Caco-2 (cell line): ENCODE measurements at regions not wholly inside any gene's neighbourhood (a gene's known extent, or its start where the extent isn't known, plus 50 kb on each side); places are given as distances from the start of the nearest gene placed in this dataset.

ENCODE experiments used
- BruUV-seq: library from RNA; stranded (reverse); fragments of 400-500 nt; replicated peaks from 2 replicates; lab custom pipeline; 2021; lab: Mats Ljungman, UMichigan
- CTCF ChIA-PET: fragments of 300-600 bp; sonication (Branson Sonifier 250); formaldehyde crosslinking; loops from one replicate; lab custom pipeline; 2022; ENCODE audit warnings: antibody characterized with exemption; lab: Charles Lee
- POLR2A ChIA-PET: fragments of 300-600 bp; sonication (Branson Sonifier 250); formaldehyde crosslinking; loops from one replicate; lab custom pipeline; 2022; ENCODE audit warnings: antibody characterized with exemption; lab: Charles Lee
- DNase-seq, 2 experiments: peaks; one replicate each; pipeline versions ENCODE4 v3.0.0 to v3.0.0-alpha.2; 2020 to 2022
- H3K27me3 ChIP-seq: replicated peaks from 2 replicates; pipeline ENCODE4 v1.6.0; 2011; ENCODE audit warnings: low read length; ENCODE audit not compliant: control insufficient read depth, insufficient read depth
- H3K36me3 ChIP-seq: 2 replicates; pipeline ENCODE4 v1.5.1; 2011; ENCODE audit warnings: low read length; ENCODE audit not compliant: control insufficient read depth, insufficient read depth
- H3K4me1 ChIP-seq: fragments of 250-450 bp; sonication (Bioruptor Pico); 2 replicates; pipeline ENCODE4 v1.5.1; 2020; ENCODE audit warnings: mild to moderate bottlenecking
- H3K4me3 ChIP-seq: 2 replicates; pipeline ENCODE4 v1.5.1; 2011; ENCODE audit warnings: low read depth, mild to moderate bottlenecking, control low read depth, low read length
- H3K9me3 ChIP-seq: fragments of 250-450 bp; sonication (Bioruptor Pico); 2 replicates; pipeline ENCODE4 v1.5.1; 2020; ENCODE audit warnings: mild to moderate bottlenecking, moderate library complexity
- H3K27ac Mint-ChIP-seq: one replicate; pipeline ENCODE4 v1.8.0; 2022; ENCODE audit warnings: mixed read lengths; ENCODE audit not compliant: unreplicated experiment
- H3K27me3 Mint-ChIP-seq: one replicate; pipeline ENCODE4 v1.8.0; 2022; ENCODE audit warnings: mixed read lengths; ENCODE audit not compliant: insufficient read depth, unreplicated experiment
- H3K36me3 Mint-ChIP-seq: one replicate; pipeline ENCODE4 v1.8.0; 2022; ENCODE audit warnings: mild to moderate bottlenecking, mixed read lengths; ENCODE audit not compliant: insufficient read depth, unreplicated experiment
- H3K4me1 Mint-ChIP-seq: one replicate; pipeline ENCODE4 v1.8.0; 2022; ENCODE audit warnings: low read depth, mixed read lengths; ENCODE audit not compliant: unreplicated experiment
- H3K4me3 Mint-ChIP-seq: one replicate; pipeline ENCODE4 v1.8.0; 2022; ENCODE audit warnings: mild to moderate bottlenecking, moderate library complexity, mixed read lengths; ENCODE audit not compliant: unreplicated experiment
- H3K9me3 Mint-ChIP-seq: one replicate; pipeline ENCODE4 v1.8.0; 2022; ENCODE audit warnings: mixed read lengths; ENCODE audit not compliant: unreplicated experiment
- CTCF ChIP-seq, 2 experiments: fragments of 200-600 bp in 1 of 2; IDR thresholded peaks; 1 replicate in 1 of 2; 2 replicates in 1 of 2; pipeline versions ENCODE4 v1.5.1 to v1.8.0; 2011 to 2022; ENCODE audit warnings: antibody characterized with exemption in 1 of 2, control low read depth in 1 of 2, inconsistent platforms in 1 of 2, low read depth in 1 of 2, low read length in 1 of 2, mild to moderate bottlenecking in 1 of 2, moderate library complexity in 1 of 2; ENCODE audit not compliant: insufficient read depth in 1 of 2, severe bottlenecking in 1 of 2, unreplicated experiment in 1 of 2
- intact Hi-C: fragments of 100-400 bp; cut with micrococcal nuclease; formaldehyde crosslinking; loops from one replicate; pipeline ENCODE4 v1.10.0; 2022; ENCODE audit not compliant: unreplicated experiment

GRCh38 chr5:56291661-56292374 is 58.7 kb upstream of the ANKRD55 start:
- ChIA-PET CTCF (no interaction called here), POLR2A (no interaction called here)
- Mint-ChIP-seq H3K27me3 (no peaks in the 10 kb centered on the region), H3K4me3 (no peak overlapping the region), H3K27ac (no peak overlapping the region), H3K36me3 (no peaks in the 10 kb centered on the region), H3K9me3 (no peaks in the 10 kb centered on the region), H3K4me1 (peaks cover 28% of the 10 kb centered on the region)
- no TSS peak for BruUV-seq
- H3K27me3 ChIP-seq, result no peaks in the 10 kb centered on the region
- no peak for TF ChIP-seq CTCF (IDR thresholded peaks at IDR 0.05; ENCODE audit: insufficient read depth in 1 of 2, low read depth in 1 of 2, low read length in 1 of 2, severe bottlenecking in 1 of 2, unreplicated experiment in 1 of 2)
- H3K4me1 ChIP-seq, result peaks cover 28% of the 10 kb centered on the region
- no peaks in the 10 kb centered on the region for H3K36me3 ChIP-seq
- H3K4me3 ChIP-seq, result no peak overlapping the region
- intact Hi-C loops, result no loop called here
- DNase-seq, result no peak
- H3K9me3 ChIP-seq, result no peaks in the 10 kb centered on the region; the same call in 1 of the 2 replicates

GRCh38 chr5:56291079-56291643 is 58.0 kb upstream of the ANKRD55 start:
- CTCF ChIA-PET, result no interaction called here
- Histone ChIP-seq H3K4me3 (no peak overlapping the region), H3K9me3 (no peaks in the 10 kb centered on the region), H3K27me3 (no peaks in the 10 kb centered on the region), H3K36me3 (no peaks in the 10 kb centered on the region), H3K4me1 (peaks cover 28% of the 10 kb centered on the region)
- no peak for DNase-seq
- Mint-ChIP-seq H3K27me3 (no peaks in the 10 kb centered on the region), H3K4me1 (peaks cover 28% of the 10 kb centered on the region), H3K36me3 (no peaks in the 10 kb centered on the region), H3K27ac (no peak overlapping the region), H3K4me3 (no peak overlapping the region), H3K9me3 (no peaks in the 10 kb centered on the region)
- POLR2A ChIA-PET, result no interaction called here
- no peak for TF ChIP-seq CTCF (IDR thresholded peaks at IDR 0.05; ENCODE audit: insufficient read depth in 1 of 2, low read depth in 1 of 2, low read length in 1 of 2, severe bottlenecking in 1 of 2, unreplicated experiment in 1 of 2)
- intact Hi-C loops, result no loop called here
- BruUV-seq, result no TSS peak

- no TSS peak for BruUV-seq
- POLR2A ChIA-PET, result no interaction called here
- H3K27ac Mint-ChIP-seq, result no peak overlapping the region
Observed at GRCh38 chr5:56290378-56291078, 57.4 kb upstream of the ANKRD55 start.

More at GRCh38 chr5:56290378-56291078, 57.4 kb upstream of the ANKRD55 start:
- intact Hi-C loops, result no loop called here
- H3K36me3 Mint-ChIP-seq, result no peaks in the 10 kb centered on the region
- peaks cover 28% of the 10 kb centered on the region for H3K4me1 ChIP-seq
- no peaks in the 10 kb centered on the region for H3K9me3 ChIP-seq
- TF ChIP-seq CTCF (IDR thresholded peaks at IDR 0.05; ENCODE audit: insufficient read depth in 1 of 2, low read depth in 1 of 2, low read length in 1 of 2, severe bottlenecking in 1 of 2, unreplicated experiment in 1 of 2), result no peak
- no peaks in the 10 kb centered on the region for H3K9me3 Mint-ChIP-seq
- H3K4me3 Mint-ChIP-seq, result no peak overlapping the region
- CTCF ChIA-PET, result no interaction called here
- no peaks in the 10 kb centered on the region for H3K27me3 ChIP-seq
- H3K36me3 ChIP-seq, result no peaks in the 10 kb centered on the region
- no peak for DNase-seq
- no peak overlapping the region for H3K4me3 ChIP-seq
- H3K27me3 Mint-ChIP-seq, result no peaks in the 10 kb centered on the region
- peaks cover 28% of the 10 kb centered on the region for H3K4me1 Mint-ChIP-seq
